HPDE6-E6E7 (cell line): ENCODE measurements at regions not wholly inside any gene's neighbourhood (a gene's known extent, or its start where the extent isn't known, plus 50 kb on each side); places are given as distances from the start of the nearest gene placed in this dataset.

Experiments
- DNase-seq: peaks from one replicate; pipeline ENCODE4 v3.0.0; 2011; ENCODE audit warnings: missing footprints; ENCODE audit errors: extremely low spot score

DNA sequence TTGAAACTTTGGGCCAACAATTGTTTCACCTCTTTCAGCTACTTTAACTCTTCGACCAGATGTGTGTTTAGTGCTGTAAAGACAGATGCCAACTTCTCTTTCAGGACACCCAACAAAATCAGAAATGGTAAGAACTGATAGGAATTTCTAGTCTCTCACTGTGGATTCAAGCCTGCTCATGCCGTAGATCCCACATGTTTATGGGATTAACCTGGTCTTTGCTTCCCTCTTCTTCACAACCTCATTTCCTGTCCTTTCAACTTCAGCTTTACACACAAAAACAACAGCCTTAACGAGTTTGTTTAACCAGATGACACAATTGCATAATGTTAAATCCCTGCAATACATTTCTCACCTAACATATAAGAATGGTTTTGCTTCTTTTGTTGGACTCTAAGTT is 1031.9 kb upstream of the LRFN5 start:
- DNase-seq: no peak

DNA sequence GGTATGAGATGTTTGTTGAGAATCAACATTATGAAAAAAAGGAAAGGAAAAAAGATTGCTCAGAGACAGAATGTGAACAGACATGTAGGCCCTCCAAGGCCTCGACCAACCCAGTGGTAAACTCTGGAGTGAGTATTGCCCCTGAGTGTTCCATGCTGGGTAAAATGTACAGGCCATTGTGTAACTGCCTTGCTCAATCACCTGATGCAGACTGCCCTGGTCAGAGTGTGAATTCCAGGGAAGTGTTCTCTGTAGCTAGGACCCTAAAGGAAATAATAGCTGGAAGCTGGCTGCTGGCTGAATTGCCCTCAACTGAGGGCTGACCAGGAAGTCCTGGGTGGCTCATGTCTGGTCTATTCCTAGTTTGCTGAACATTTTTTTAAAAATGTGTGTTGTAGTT is 1081.4 kb upstream of the LRFN5 start:
- DNase-seq: no peak

- DNase-seq: no peak
Measured at GRCh38 chr14:40523123-40523522, 1083.6 kb upstream of the LRFN5 start.

DNA sequence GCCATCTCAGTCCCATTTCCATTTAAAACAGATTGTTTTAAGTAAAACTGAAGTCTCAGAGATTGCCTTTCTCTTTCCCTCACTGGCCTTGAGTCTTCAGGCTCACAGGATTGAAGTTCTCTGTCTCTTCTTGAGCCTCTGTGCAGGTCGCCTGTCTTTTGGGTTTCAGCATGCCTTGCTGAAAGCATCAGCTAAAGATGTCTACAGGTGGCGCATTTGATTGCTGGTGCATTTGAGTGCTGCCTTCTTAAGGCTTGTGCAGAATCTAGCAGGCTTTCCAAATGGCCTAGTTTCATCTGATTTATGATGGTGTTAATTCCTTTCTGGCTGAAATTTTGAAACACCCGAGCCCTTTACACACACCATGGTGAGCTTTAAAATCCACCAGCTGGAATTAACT is 1062.2 kb upstream of the FBXO33 start:
- no peak for DNase-seq

DNA sequence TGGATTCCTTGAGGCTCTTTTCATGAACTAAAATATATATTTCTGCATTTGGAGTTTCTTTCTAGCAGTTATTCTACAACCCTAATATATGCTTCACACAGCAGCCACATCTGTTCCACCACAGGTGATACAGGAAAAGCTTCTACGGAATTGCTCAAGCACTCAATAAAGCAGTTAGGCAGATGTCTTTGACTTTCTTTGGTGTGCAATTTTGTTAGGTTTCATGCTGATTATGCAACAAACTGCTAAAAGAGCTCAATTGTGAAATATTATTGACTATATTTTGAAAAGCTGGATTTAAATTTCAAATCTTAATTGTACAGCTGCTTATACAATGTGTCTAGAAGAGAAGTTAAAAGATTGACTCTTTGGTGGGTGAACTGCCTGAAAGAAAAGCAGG is 1055.6 kb upstream of the FBXO33 start:
- DNase-seq: no peak

DNA sequence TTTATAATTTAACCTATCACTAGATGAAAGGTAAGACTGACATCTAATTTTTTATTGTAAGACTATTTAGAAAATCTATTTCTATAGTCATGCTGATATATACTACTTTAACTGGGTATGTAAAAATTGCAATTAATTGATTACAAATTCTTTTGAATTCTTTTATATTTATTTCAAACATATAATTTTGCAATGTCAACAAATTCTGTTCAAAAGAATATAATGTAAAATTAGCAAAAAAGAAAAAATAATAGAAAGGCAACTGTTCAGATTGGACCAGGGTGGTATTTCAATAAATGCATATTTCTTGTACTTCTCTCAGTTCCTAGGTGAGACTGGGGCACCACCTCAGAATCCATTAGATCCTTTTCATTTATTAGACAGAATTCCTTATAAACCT is 1053.5 kb upstream of the FBXO33 start:
- no peak for DNase-seq

GRCh38 chr14:40476005-40476404 is 1043.8 kb upstream of the FBXO33 start:
- no peak for DNase-seq

DNA sequence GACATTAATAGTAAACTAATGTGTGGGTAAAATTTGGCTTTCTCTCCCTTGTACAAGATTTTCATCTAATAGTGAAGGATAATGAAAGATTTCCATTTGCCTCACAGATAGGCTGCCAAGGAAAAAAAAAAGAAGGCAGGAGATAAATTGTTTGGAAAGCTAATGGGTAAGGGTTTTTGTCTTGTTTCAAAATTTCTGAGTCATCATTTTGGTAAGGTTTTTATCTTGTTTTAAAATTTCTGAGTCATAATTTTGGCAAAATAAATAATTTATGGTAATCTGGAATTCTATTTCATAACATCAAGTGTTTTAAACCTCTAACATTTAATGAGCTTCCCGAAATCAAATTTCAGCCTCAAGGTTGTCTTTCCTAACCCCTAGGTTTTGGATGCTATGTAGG is 1035.7 kb upstream of the FBXO33 start:
- DNase-seq: no peak

- DNase-seq: no peak
Measured at GRCh38 chr14:40464531-40464930, 1032.3 kb upstream of the FBXO33 start.

- DNase-seq: no peak
Measured at GRCh38 chr14:40463886-40464285, 1031.7 kb upstream of the FBXO33 start.

DNA sequence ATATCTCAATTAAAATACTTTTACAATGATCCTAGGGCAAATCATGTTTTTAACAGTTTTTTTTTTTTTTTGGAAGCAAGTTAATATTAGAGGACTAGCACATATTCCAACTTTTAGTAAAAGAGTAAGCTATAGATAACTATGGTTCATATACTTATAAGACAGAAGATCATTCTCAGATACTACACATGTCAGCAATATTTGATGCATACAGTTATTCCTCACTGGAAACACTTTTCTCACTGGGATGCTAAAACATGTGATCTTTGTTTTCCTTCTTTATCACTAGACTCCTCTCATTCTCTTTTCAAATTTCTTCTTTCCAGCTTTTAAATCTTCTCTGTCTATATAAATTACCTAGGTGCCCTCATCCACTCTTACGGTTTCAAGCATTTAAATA is 1020.4 kb upstream of the FBXO33 start:
- DNase-seq: no peak

- DNase-seq: peak; percentile 36
Measured at GRCh38 chr14:40447017-40447416, 1014.8 kb upstream of the FBXO33 start.

DNA sequence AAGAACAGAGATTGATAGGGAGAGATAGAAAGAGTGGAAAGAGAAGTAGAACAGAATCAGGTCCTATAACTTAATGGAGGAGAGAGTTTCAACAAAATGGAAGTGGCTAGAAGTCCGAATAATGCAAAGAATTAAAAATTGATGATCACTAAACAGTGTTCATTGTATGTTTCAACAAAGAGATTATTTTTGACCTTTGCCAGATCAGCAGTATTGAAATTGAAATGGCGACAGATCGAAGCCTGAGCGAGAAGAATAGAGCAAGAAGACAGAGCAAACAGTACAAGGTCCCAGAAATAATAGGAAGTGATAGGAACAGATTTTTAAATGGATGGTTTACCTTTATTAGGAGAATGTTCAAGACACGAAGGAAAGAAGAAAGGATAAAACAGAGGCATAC is 1012.8 kb upstream of the FBXO33 start:
- no peak for DNase-seq

GRCh38 chr14:40436551-40436950 is 1004.3 kb upstream of the FBXO33 start:
- no peak for DNase-seq

DNA sequence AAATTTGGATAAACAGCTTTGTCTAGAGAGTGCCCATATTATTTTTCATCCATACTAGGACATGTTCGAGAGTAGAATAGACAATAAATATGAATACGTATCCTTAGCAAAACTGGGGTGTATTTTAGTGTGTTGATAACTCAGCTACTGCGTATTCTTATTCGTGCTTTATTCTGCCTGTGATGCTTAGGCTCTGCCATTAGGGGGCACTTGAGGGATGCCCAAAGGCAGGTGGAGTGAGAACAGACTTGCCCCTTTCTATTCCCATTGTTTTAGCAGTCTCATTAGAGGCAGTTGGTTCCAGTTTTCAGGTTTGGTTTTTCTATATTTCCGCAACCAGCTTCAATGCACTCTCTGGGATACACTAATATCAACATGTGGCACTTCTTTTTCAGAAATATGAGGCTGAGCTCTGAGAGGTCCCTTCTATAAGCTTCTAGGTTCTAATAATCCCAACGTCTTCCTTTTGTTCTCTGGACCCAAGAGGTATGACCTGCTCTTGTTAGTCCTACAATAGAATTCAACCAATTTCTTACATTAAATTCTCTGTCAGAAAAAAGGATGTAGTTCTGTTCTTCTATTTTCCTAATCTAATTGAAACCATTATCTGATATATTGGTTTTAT is 985.7 kb upstream of the FBXO33 start:
- peak; percentile 26 for DNase-seq

GRCh38 chr14:40416565-40416964 is 984.3 kb upstream of the FBXO33 start:
- no peak for DNase-seq

- DNase-seq: no peak
Measured at GRCh38 chr14:40414386-40414785, 982.2 kb upstream of the FBXO33 start.

GRCh38 chr14:40413136-40413535 is 980.9 kb upstream of the FBXO33 start:
- DNase-seq: no peak

DNA sequence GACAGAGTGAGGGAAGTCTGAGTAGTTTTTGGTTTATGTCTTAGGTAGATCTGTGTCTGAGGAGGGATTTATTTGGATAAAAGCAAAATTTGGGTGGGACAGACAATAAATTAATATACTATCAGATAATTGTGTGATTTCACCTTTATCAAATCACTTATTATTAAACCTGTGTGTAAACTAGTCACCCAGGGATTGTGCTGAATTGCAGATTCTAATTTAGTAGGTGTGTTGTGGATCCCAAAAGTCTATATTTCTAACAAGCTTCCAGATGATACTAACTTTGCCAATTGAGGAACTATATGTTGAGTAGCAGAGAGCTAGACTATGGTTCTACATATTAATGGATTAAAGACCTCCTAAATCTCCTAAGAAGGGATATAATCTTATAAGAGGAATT is 978.5 kb upstream of the FBXO33 start:
- DNase-seq: no peak

DNA sequence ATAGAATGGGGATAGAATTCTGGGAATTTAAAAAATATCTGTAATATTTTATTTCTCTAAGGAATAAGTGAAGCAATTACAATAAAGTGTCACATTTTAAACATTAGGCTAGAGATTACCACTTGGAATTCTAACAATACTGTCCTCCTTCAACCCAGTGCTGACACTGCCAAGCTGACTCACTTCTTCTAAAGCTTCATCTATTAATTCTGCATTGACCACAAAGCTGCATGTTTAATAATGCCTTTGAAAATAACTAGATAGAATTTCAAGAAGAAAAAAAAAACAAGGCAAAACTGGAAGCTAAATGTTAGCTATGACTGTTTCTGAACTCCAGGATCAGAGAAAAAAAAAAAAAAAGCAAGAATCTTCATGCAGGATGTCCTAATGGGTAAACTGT is 970.7 kb upstream of the FBXO33 start:
- DNase-seq: no peak

- DNase-seq: no peak
Measured at GRCh38 chr14:40398981-40399380, 966.7 kb upstream of the FBXO33 start.

DNA sequence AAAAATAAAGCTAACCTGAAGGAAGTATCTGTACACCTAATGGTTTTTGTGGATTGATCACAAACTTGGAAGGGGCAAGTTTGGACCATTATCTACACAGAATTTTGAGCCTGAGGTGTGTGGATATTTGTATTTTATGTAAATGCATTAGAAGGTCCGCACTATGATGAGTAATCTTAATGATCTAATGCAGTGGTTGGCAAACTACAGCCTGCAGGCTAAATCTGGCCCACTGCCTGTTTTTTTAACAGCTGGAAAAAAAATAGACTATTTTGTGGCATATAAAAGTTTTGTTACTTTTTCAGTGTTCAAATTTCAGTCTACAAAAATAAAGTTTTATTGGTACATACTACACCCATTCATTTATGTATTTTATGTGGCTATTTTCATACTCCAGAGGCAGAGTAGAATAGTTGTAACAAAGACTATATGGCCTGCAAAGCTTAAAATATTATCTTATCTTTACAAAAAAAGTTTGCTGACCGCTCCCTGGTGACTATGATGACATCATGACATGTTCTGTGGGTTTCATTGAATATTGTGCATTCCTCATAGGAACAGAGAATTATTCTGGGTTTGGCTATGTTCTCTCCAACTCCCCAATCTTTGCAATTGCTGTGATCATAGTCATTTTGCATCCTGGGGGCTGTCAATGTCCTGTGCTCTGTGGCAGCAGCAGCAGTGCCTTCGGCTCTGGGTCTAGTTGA is 962.6 kb upstream of the FBXO33 start:
- no peak for DNase-seq

- no peak for DNase-seq
Measured at GRCh38 chr14:40393143-40393542, 960.9 kb upstream of the FBXO33 start.

DNA sequence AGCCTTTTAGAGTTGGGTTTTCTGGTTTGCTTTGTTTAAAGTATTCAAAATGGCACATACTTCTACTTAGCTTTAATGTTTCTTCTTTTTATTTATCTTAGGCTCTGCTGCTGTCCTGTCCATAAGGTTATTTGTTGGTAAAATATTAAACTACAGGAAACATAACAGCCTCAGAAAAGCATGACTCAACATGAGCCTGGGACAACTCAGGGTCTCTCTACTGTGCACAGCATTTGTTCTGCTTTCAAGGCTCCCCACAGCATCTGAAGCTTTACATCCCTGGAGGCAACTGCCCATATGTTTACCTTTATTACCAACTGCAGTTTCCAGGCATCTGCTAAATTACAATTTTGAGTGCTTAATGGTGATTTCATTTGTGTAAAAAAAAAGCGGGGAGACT is 954.2 kb upstream of the FBXO33 start:
- no peak for DNase-seq
